K562 (cell line): ENCODE measurements at regions not wholly inside any gene's neighbourhood (a gene's known extent, or its start where the extent isn't known, plus 50 kb on each side); places are given as distances from the start of the nearest gene placed in this dataset.

Source experiments
- BDP1 ChIP-seq: IDR thresholded peaks from 3 replicates; pipeline ENCODE4 v1.6.1; 2011; ENCODE audit not compliant: insufficient read length, insufficient read depth
- CTCF ChIP-seq, 3 experiments: IDR thresholded peaks in 2 of 3; conservative IDR thresholded peaks in 1 of 3; 2 replicates each; pipeline ENCODE4 v1.5.1; 2011 to 2012; ENCODE audit warnings: low read length in 3 of 3, mild to moderate bottlenecking in 3 of 3, control low read depth in 2 of 3, improper control_type of control experiment in 1 of 3, inconsistent platforms in 1 of 3, low read depth in 1 of 3, mixed read lengths in 1 of 3, moderate library complexity in 1 of 3; ENCODE audit not compliant: insufficient read depth in 2 of 3
- EZH2 ChIP-seq: IDR thresholded peaks from 2 replicates; pipeline ENCODE4 v1.6.1; 2012; ENCODE audit warnings: low read depth, mild to moderate bottlenecking, inconsistent platforms, low read length, borderline replicate concordance
- FOSL1 ChIP-seq: fragments of 200-800 bp; sonication (Bioruptor generic); conservative IDR thresholded peaks from 2 replicates; pipeline ENCODE4 v1.6.1; 2016; ENCODE audit warnings: missing genetic modification characterization, missing compliant biosample characterization
- FOXK1 ChIP-seq: sonication (generic); formaldehyde crosslinking; IDR thresholded peaks from 2 replicates; pipeline ENCODE4 v1.8.0; 2022; ENCODE audit warnings: missing genetic modification reagents, mild to moderate bottlenecking, borderline replicate concordance
- NEUROD1 ChIP-seq: fragments of 150-350 bp; IDR thresholded peaks from 2 replicates; pipeline ENCODE4 v1.6.1; 2014; ENCODE audit warnings: borderline replicate concordance, low read length, low read depth; ENCODE audit not compliant: partially characterized antibody
- NRF1 ChIP-seq, 2 experiments: fragments of 450-650 bp; IDR thresholded peaks in 1 of 2; conservative IDR thresholded peaks in 1 of 2; 2 replicates each; pipeline ENCODE4 v1.6.1; 2014; ENCODE audit warnings: mild to moderate bottlenecking in 2 of 2
- PHF8 ChIP-seq: fragments of 200-600 bp; sonication (generic); IDR thresholded peaks from 2 replicates; pipeline ENCODE4 v1.6.1; 2012; ENCODE audit warnings: mixed run types, mild to moderate bottlenecking, inconsistent platforms, low read length, moderate library complexity, borderline replicate concordance
- PML ChIP-seq: IDR thresholded peaks from 2 replicates; pipeline ENCODE4 v1.6.1; 2012; ENCODE audit warnings: low read length, inconsistent platforms
- PRDM10 ChIP-seq: fragments of 450-650 bp; IDR thresholded peaks from 2 replicates; pipeline ENCODE4 v1.6.1; 2018; ENCODE audit not compliant: partially characterized antibody
- SOX6 ChIP-seq: fragments of 450-650 bp; IDR thresholded peaks from 2 replicates; pipeline ENCODE4 v1.6.1; 2014; ENCODE audit warnings: mild to moderate bottlenecking

GRCh38 chr14:82872494-82872893 lies 1338.8 kb upstream of the SEL1L start:
- TF ChIP-seq CTCF (IDR thresholded peaks at IDR 0.05 in 2 of 3, conservative IDR thresholded peaks at IDR 0.05 in 1 of 3; ENCODE audit: insufficient read depth in 2 of 3, low read depth in 1 of 3, low read length in 3 of 3): no peak
- TF ChIP-seq PRDM10: no peak
- TF ChIP-seq EZH2: no peak
- no peak for TF ChIP-seq BDP1
- no peak for TF ChIP-seq FOSL1 (tag)
- no peak for TF ChIP-seq NEUROD1
- no peak for TF ChIP-seq PML
- TF ChIP-seq NRF1 (conservative IDR thresholded peaks at IDR 0.05 in 1 of 2, IDR thresholded peaks at IDR 0.05 in 1 of 2): no peak
- no peak for TF ChIP-seq FOXK1 (CRISPR knock-in tag)
- TF ChIP-seq PHF8: no peak
- TF ChIP-seq SOX6: no peak
